HUES48 (cell line): ENCODE measurements at regions not wholly inside any gene's neighbourhood (a gene's known extent, or its start where the extent isn't known, plus 50 kb on each side); places are given as distances from the start of the nearest gene placed in this dataset.
A peak's percentile ranks its signal among the peaks of the same experiment; 100 is the strongest.

Source experiments
- H3K27ac ChIP-seq: one replicate; pipeline ENCODE4 v1.7.0; 2013; ENCODE audit warnings: low read depth, low read length, inconsistent platforms
- H3K27me3 ChIP-seq: 2 replicates; pipeline ENCODE4 v1.6.1; 2013; ENCODE audit warnings: mild to moderate bottlenecking, low read length; ENCODE audit not compliant: control insufficient read depth, insufficient read depth
- H3K36me3 ChIP-seq: 2 replicates; pipeline ENCODE4 v1.6.1; 2013; ENCODE audit warnings: low read length; ENCODE audit not compliant: control insufficient read depth, insufficient read depth
- H3K4me1 ChIP-seq: 2 replicates; pipeline ENCODE4 v1.6.1; 2013; ENCODE audit warnings: mild to moderate bottlenecking, low read length; ENCODE audit not compliant: control insufficient read depth, insufficient read depth
- H3K4me3 ChIP-seq: 2 replicates; pipeline ENCODE4 v1.5.1; 2013; ENCODE audit warnings: mild to moderate bottlenecking, low read depth, low read length
- H3K9ac ChIP-seq: 2 replicates; pipeline ENCODE4 v1.6.1; 2013; ENCODE audit warnings: mild to moderate bottlenecking, low read depth, low read length, moderate library complexity
- H3K9me3 ChIP-seq: 2 replicates; pipeline ENCODE4 v1.6.1; 2013; ENCODE audit warnings: low read length; ENCODE audit not compliant: control insufficient read depth, insufficient read depth

DNA sequence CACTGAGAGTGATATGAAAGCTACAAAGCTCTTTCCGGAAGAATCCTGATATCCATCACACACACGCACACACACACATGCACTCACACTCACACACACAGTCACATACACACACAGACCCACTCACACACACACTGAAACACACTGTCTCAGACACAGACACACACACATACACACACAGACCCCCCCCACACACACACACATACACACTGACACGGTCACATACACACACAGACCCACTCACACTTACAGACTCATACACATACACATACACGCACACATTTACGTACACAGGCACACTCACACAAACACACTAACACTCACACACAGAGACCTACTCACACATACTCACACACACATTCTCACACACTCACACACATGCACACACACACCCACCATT is 58.6 kb downstream of the LIG4 start:
- Histone ChIP-seq H3K4me3 (no peak overlapping the region), H3K9me3 (peaks cover 13% of the 10 kb centered on the region), H3K4me1 (no peaks in the 10 kb centered on the region), H3K36me3 (no peaks in the 10 kb centered on the region), H3K9ac (no peak overlapping the region), H3K27ac (no peak overlapping the region), H3K27me3 (no peaks in the 10 kb centered on the region)

GRCh38 chr13:108155185-108156106 is 59.9 kb downstream of the LIG4 start:
- H3K36me3 ChIP-seq, result no peaks in the 10 kb centered on the region
- H3K4me1 ChIP-seq, result no peaks in the 10 kb centered on the region
- H3K27me3 ChIP-seq, result no peaks in the 10 kb centered on the region
- no peak overlapping the region for H3K4me3 ChIP-seq
- peak overlapping the region; percentile 54 for H3K27ac ChIP-seq
- H3K9ac ChIP-seq, result no peak overlapping the region
- peaks cover 13% of the 10 kb centered on the region for H3K9me3 ChIP-seq

GRCh38 chr13:108154421-108154858 is 60.9 kb downstream of the LIG4 start:
- no peaks in the 10 kb centered on the region for H3K27me3 ChIP-seq
- H3K4me1 ChIP-seq, result no peaks in the 10 kb centered on the region
- peaks cover 13% of the 10 kb centered on the region for H3K9me3 ChIP-seq
- no peak overlapping the region for H3K9ac ChIP-seq
- H3K4me3 ChIP-seq, result no peak overlapping the region
- no peaks in the 10 kb centered on the region for H3K36me3 ChIP-seq
- peak overlapping the region; percentile 54 for H3K27ac ChIP-seq

DNA sequence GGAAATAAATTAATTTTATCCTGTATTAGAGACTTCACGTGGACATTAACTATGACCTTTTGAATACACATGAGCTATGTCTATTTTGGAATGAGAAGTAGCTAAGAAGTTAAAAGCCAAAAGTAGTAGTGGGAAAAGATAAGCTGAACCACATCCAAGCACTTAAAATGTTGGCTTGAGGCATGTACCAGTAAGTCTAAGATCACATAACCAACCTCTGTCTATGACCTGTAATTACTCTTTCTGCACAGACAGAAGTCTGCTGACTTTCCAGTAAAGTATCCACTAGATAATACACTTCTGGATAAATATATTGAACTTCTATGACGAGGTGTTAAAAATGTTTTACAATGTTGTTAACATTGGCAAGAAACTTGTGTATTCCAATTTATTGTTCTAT is 68.7 kb downstream of the LIG4 start:
- Histone ChIP-seq H3K27ac (no peak overlapping the region), H3K4me1 (no peaks in the 10 kb centered on the region), H3K27me3 (no peaks in the 10 kb centered on the region), H3K4me3 (no peak overlapping the region), H3K36me3 (no peaks in the 10 kb centered on the region), H3K9me3 (no peaks in the 10 kb centered on the region), H3K9ac (no peak overlapping the region)

DNA sequence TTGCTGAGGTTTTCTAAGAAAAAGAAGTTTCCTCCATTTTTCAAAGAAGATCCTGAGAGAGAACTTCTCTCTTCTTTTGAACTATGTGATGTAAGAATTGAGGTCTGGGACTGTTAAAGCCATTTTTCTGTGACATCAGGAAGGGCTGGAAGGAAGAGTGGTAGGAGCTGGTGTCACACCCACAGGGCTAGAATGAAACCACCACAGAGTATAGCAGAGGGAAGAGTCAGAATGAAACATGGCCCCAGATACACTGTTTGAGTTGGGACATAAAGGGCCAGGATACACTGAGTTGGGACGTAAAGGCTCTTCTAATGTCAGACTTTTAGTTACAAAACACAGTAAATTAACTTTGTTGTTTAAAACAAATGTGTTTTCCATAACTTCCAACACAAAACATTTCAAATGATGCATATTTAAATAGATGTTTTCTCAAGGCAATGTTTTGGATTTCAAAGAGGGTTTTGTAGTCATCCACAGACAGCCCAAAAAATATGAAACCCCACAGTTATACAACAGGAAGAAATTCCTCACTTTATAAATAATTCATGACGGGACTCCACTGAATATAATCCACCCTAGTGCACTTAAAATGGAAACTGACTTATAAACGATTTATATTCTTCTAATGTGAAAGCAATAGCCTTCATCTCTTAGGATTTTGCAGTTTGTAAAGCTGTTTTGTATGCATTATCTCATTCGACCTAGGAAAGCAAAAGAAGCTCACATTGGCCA is 72.5 kb downstream of the LIG4 start:
- Histone ChIP-seq H3K36me3 (no peaks in the 10 kb centered on the region), H3K27ac (no peak overlapping the region), H3K27me3 (no peaks in the 10 kb centered on the region), H3K4me3 (no peak overlapping the region), H3K9ac (no peak overlapping the region), H3K4me1 (no peaks in the 10 kb centered on the region), H3K9me3 (no peaks in the 10 kb centered on the region)

DNA sequence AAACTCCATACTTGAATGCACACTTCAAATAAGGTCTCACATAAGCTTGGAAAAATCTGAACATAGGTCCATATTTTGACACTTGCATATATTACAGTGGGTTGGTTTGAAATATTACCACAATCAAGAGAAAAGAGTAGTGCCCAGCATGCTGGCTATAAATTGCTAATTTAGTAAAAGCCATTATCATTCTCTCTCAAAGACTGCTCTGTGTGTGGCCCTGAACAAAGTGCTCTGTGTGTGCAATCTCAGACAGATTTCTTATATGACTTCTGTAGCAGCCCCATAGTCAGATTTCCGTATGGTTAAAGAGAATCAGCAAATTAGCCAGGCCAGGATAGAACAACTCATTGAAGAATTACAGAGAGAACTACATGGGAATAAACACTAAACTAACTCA is 78.2 kb downstream of the LIG4 start:
- Histone ChIP-seq H3K4me1 (no peaks in the 10 kb centered on the region), H3K36me3 (no peaks in the 10 kb centered on the region), H3K9me3 (no peaks in the 10 kb centered on the region), H3K27ac (no peak overlapping the region), H3K4me3 (no peak overlapping the region), H3K27me3 (no peaks in the 10 kb centered on the region), H3K9ac (no peak overlapping the region)

GRCh38 chr13:108127406-108127805 is 87.9 kb downstream of the LIG4 start:
- H3K36me3 ChIP-seq, result no peaks in the 10 kb centered on the region
- H3K9me3 ChIP-seq, result no peaks in the 10 kb centered on the region
- no peak overlapping the region for H3K27ac ChIP-seq
- no peak overlapping the region for H3K4me3 ChIP-seq
- no peaks in the 10 kb centered on the region for H3K4me1 ChIP-seq
- H3K9ac ChIP-seq, result no peak overlapping the region
- no peaks in the 10 kb centered on the region for H3K27me3 ChIP-seq

DNA sequence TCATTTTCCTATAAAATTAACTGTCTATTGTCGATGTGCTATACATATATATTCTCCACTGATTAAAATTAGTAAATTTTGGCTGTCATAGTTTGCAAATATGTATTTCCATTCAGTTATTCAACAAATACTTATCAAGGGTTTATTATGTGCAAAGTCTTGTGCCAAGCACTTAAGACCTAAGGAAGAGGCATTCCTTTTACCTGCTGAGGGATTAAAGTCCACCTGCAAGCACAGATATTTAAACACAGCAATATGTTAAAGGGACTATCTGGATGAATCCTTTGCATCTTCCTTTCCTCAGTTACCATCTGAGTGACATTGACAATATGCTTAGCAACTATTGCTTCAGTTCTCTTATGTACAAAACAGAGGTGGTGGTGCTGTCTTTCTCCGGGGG is 89.3 kb downstream of the LIG4 start:
- no peak overlapping the region for H3K27ac ChIP-seq
- no peaks in the 10 kb centered on the region for H3K27me3 ChIP-seq
- no peaks in the 10 kb centered on the region for H3K9me3 ChIP-seq
- no peaks in the 10 kb centered on the region for H3K36me3 ChIP-seq
- H3K4me1 ChIP-seq, result no peaks in the 10 kb centered on the region
- no peak overlapping the region for H3K9ac ChIP-seq
- H3K4me3 ChIP-seq, result no peak overlapping the region

DNA sequence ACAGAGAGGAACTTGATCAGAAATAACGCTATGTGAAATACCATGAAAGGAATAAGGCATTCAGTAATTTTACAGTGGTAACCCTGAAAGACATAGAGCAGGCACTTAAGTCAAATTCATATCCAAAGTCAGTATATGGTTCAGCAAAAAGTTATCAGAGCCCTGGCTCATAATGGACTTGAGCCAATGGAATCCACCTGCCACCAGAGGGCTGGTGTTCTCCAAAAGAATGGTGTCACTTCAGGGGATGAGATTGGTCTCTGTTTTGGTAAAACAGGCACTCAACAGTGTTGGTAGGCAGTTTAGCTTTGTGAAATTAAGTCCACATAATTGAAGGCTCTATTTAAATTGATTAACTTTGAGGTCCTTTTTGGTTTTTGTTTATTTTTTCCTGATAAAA is 93.9 kb downstream of the LIG4 start:
- Histone ChIP-seq H3K36me3 (no peaks in the 10 kb centered on the region), H3K27me3 (no peaks in the 10 kb centered on the region), H3K4me1 (no peaks in the 10 kb centered on the region), H3K4me3 (no peak overlapping the region), H3K9ac (no peak overlapping the region), H3K27ac (no peak overlapping the region), H3K9me3 (no peaks in the 10 kb centered on the region)

DNA sequence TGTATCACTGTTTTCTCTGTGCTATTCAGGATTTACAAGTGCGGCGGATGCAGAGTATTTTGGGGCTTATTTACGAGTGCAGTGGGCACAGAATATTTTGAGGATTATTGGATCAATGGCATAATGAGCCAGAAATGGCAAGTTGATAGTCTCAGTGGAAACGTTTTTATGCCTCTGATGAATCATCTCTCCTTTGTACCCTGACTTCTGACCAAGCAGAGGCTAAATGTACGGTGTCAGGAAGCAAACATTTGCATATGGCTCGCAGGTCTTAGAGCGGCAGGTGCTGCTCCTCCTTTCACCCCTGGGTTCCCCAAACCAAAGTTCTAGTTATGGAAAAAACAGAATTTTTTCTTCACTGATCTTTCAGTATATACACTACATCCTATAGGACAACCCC is 94.5 kb downstream of the LIG4 start:
- Histone ChIP-seq H3K9ac (no peak overlapping the region), H3K4me1 (no peaks in the 10 kb centered on the region), H3K27me3 (no peaks in the 10 kb centered on the region), H3K4me3 (no peak overlapping the region), H3K9me3 (no peaks in the 10 kb centered on the region), H3K27ac (no peak overlapping the region), H3K36me3 (no peaks in the 10 kb centered on the region)

DNA sequence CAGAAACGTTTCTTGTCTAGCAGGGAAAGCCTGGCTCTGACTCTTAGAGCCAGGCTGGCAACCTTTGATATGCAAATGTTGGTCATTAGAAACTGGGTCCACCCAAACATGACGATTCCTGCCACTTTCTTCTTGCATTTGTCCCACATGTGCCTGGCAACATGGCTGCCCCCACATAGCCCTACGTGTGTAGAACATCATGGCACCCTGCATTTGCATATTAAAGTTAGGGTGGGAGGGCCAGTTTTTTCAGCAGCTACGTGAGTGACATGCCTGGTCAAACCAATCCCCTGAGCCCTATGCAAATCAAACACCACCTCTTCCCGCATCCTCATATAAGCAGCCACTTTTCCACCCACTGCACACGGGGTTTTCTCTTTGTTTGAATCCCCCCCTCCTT is 95.0 kb downstream of the LIG4 start:
- H3K9me3 ChIP-seq, result no peaks in the 10 kb centered on the region
- no peaks in the 10 kb centered on the region for H3K4me1 ChIP-seq
- H3K36me3 ChIP-seq, result no peaks in the 10 kb centered on the region
- no peak overlapping the region for H3K4me3 ChIP-seq
- H3K27me3 ChIP-seq, result no peaks in the 10 kb centered on the region
- H3K9ac ChIP-seq, result no peak overlapping the region
- H3K27ac ChIP-seq, result no peak overlapping the region
